Neuronal stem cell (in vitro differentiated cells): ENCODE measurements at regions not wholly inside any gene's neighbourhood (a gene's known extent, or its start where the extent isn't known, plus 50 kb on each side); places are given as distances from the start of the nearest gene placed in this dataset.

ENCODE experiments used
- DNase-seq: peaks from one replicate; pipeline ENCODE4 v3.0.0-alpha.2; 2013; ENCODE audit warnings: low spot score
- H2AFZ ChIP-seq: one replicate; pipeline ENCODE4 v1.6.1; 2013; ENCODE audit warnings: mild to moderate bottlenecking, low read length, inconsistent platforms
- H2AK5ac ChIP-seq: 2 replicates; pipeline ENCODE4 v1.6.1; 2013; ENCODE audit warnings: low read depth, mild to moderate bottlenecking, inconsistent platforms, low read length, moderate library complexity, mixed read lengths
- H2BK120ac ChIP-seq: 2 replicates; pipeline ENCODE4 v1.6.1; 2013; ENCODE audit warnings: low read depth, mild to moderate bottlenecking, inconsistent platforms, low read length, moderate library complexity, mixed read lengths
- H2BK12ac ChIP-seq: one replicate; pipeline ENCODE4 v1.6.1; 2013; ENCODE audit warnings: low read length, inconsistent platforms
- H2BK15ac ChIP-seq: 2 replicates; pipeline ENCODE4 v1.6.1; 2013; ENCODE audit warnings: mild to moderate bottlenecking, low read length, inconsistent platforms, mixed read lengths
- H2BK5ac ChIP-seq: one replicate; pipeline ENCODE4 v1.6.1; 2013; ENCODE audit warnings: inconsistent platforms, mild to moderate bottlenecking, low read length, moderate library complexity
- H3K14ac ChIP-seq: one replicate; pipeline ENCODE4 v1.6.1; 2013; ENCODE audit warnings: low read length, inconsistent platforms
- H3K18ac ChIP-seq: 2 replicates; pipeline ENCODE4 v1.6.1; 2013; ENCODE audit warnings: low read length, inconsistent platforms
- H3K23ac ChIP-seq: 2 replicates; pipeline ENCODE4 v1.6.1; 2013; ENCODE audit warnings: low read depth, mild to moderate bottlenecking, mixed read lengths, low read length, inconsistent platforms; ENCODE audit not compliant: poor library complexity
- H3K27ac ChIP-seq: replicated peaks from 3 replicates; pipeline ENCODE4 v1.5.1; 2013; ENCODE audit warnings: low read length, inconsistent platforms
- H3K27me3 ChIP-seq, 3 experiments: 2 replicates each; pipeline ENCODE4 v1.6.1; 2013; ENCODE audit warnings: low read length in 3 of 3, mild to moderate bottlenecking in 2 of 3, inconsistent platforms in 1 of 3, low read depth in 1 of 3, mixed read lengths in 1 of 3, moderate library complexity in 1 of 3; ENCODE audit not compliant: control insufficient read depth in 3 of 3, insufficient read depth in 3 of 3
- H3K36me3 ChIP-seq, 2 donors: replicated peaks in 1 of 2; 2 replicates each; pipeline ENCODE4 v1.6.1; 2013; ENCODE audit warnings: low read length in 2 of 2; ENCODE audit not compliant: control insufficient read depth in 2 of 2, insufficient read depth in 2 of 2
- H3K4ac ChIP-seq: 2 replicates; pipeline ENCODE4 v1.6.1; 2013; ENCODE audit warnings: inconsistent platforms, mild to moderate bottlenecking, low read length, moderate library complexity
- H3K4me1 ChIP-seq, 2 donors: 1 replicate in 1 of 2; 2 replicates in 1 of 2; pipeline ENCODE4 v1.6.1; 2013; ENCODE audit warnings: low read length in 2 of 2, low read depth in 1 of 2; ENCODE audit not compliant: control insufficient read depth in 2 of 2, insufficient read depth in 1 of 2
- H3K4me2 ChIP-seq: one replicate; pipeline ENCODE4 v1.6.1; 2013; ENCODE audit warnings: mild to moderate bottlenecking, low read length, inconsistent platforms; ENCODE audit not compliant: insufficient read depth, poor library complexity, severe bottlenecking
- H3K4me3 ChIP-seq, 2 donors: 2 replicates each; pipeline ENCODE4 v1.5.1; 2013; ENCODE audit warnings: low read length in 2 of 2, mild to moderate bottlenecking in 2 of 2, inconsistent platforms in 1 of 2, moderate library complexity in 1 of 2
- H3K79me1 ChIP-seq: one replicate; pipeline ENCODE4 v1.6.1; 2013; ENCODE audit warnings: low read depth, mild to moderate bottlenecking, inconsistent platforms, low read length, moderate library complexity
- H3K9ac ChIP-seq: one replicate; pipeline ENCODE4 v1.6.1; 2013; ENCODE audit warnings: mild to moderate bottlenecking, low read depth, low read length, inconsistent platforms; ENCODE audit not compliant: poor library complexity
- H3K9me3 ChIP-seq, 2 donors: replicated peaks in 1 of 2; 2 replicates each; pipeline versions ENCODE3 to v1.6.1; 2013; ENCODE audit warnings: low read length in 2 of 2, mild to moderate bottlenecking in 2 of 2, inconsistent platforms in 1 of 2, low read depth in 1 of 2, mixed read lengths in 1 of 2, moderate library complexity in 1 of 2; ENCODE audit not compliant: control insufficient read depth in 2 of 2, insufficient read depth in 1 of 2
- H4K8ac ChIP-seq: one replicate; pipeline ENCODE4 v1.6.1; 2013; ENCODE audit warnings: low read depth, mild to moderate bottlenecking, inconsistent platforms, low read length, moderate library complexity
- H4K91ac ChIP-seq: one replicate; pipeline ENCODE4 v1.6.1; 2013; ENCODE audit warnings: low read length, low read depth, mild to moderate bottlenecking, inconsistent platforms; ENCODE audit not compliant: poor library complexity
- WGBS, 2 donors: extraction: QIAGEN DNeasy Blood & Tissue Kit; methylation state at CpG; one replicate each; pipeline ENCODE4 v1.1.7; 2013; ENCODE audit warnings: missing lambda C conversion rate in 2 of 2, mixed read lengths in 1 of 2; ENCODE audit not compliant: insufficient read length in 2 of 2, insufficient replicate concordance in 1 of 2; ENCODE audit errors: extremely low coverage in 2 of 2; 5-methylcytosine and 5-hydroxymethylcytosine counted together

- Histone ChIP-seq H3K23ac (no peak overlapping the region), H3K4me1 (no peaks in the 10 kb centered on the region), H2BK15ac (no peak overlapping the region), H3K79me1 (peaks cover 2% of the 10 kb centered on the region), H3K14ac (no peak overlapping the region), H2AFZ (no peak overlapping the region), H4K8ac (no peak overlapping the region), H2BK120ac (no peak overlapping the region), H2BK12ac (no peak overlapping the region), H3K27ac (no peak overlapping the region), H3K4me3 (no peak overlapping the region), H3K4ac (no peak overlapping the region), H3K36me3 (no peaks in the 10 kb centered on the region), H3K27me3 (no peaks in the 10 kb centered on the region), H3K18ac (no peak overlapping the region), H3K9me3 (peaks cover 0 to 2% of the 10 kb centered on the region in 2 donors), H4K91ac (no peak overlapping the region), H2AK5ac (no peak overlapping the region), H3K9ac (no peak overlapping the region), H3K4me2 (no peak overlapping the region), H2BK5ac (no peak overlapping the region)
- no peak for DNase-seq
- WGBS, 2 donors: no CpG with 5 or more reads among the region's 1 CpG
Measured at GRCh38 chr4:176400816-176401461, 81.2 kb downstream of the SPCS3 start.

GRCh38 chr4:176404621-176405020 lies 84.9 kb downstream of the SPCS3 start:
- no CpG with 5 or more reads among the region's 4 CpGs for WGBS, 2 donors

GRCh38 chr4:176406297-176406696 lies 86.5 kb downstream of the SPCS3 start:
- no peak overlapping the region for H3K14ac ChIP-seq
- H2BK5ac ChIP-seq: no peak overlapping the region
- no peak overlapping the region for H4K8ac ChIP-seq
- no peak overlapping the region for H3K23ac ChIP-seq
- H3K36me3 ChIP-seq: no peaks in the 10 kb centered on the region
- H3K4me3 ChIP-seq: no peak overlapping the region
- no peaks in the 10 kb centered on the region for H3K4me1 ChIP-seq
- H2BK15ac ChIP-seq: no peak overlapping the region
- no peak overlapping the region for H3K27ac ChIP-seq
- no peak for DNase-seq
- H3K18ac ChIP-seq: no peak overlapping the region
- no peak overlapping the region for H3K4me2 ChIP-seq
- H3K27me3 ChIP-seq: no peaks in the 10 kb centered on the region
- H3K4ac ChIP-seq: no peak overlapping the region
- H2AFZ ChIP-seq: no peak overlapping the region
- no CpG with 5 or more reads among the region's 4 CpGs for WGBS, 2 donors
- no peak overlapping the region for H2AK5ac ChIP-seq
- no peak overlapping the region for H2BK12ac ChIP-seq
- H3K9ac ChIP-seq: no peak overlapping the region
- H4K91ac ChIP-seq: no peak overlapping the region
- peaks cover 2% of the 10 kb centered on the region for H3K79me1 ChIP-seq
- H3K9me3 ChIP-seq: peaks cover 2 to 6% of the 10 kb centered on the region in 2 donors
- H2BK120ac ChIP-seq: no peak overlapping the region

More at GRCh38 chr4:176404621-176405020, 84.9 kb downstream of the SPCS3 start:
- Histone ChIP-seq H3K23ac (no peak overlapping the region), H3K4me2 (no peak overlapping the region), H3K4me3 (no peak overlapping the region), H4K8ac (no peak overlapping the region), H3K9me3 (no peaks in the 10 kb centered on the region), H2AK5ac (no peak overlapping the region), H2BK5ac (no peak overlapping the region), H3K9ac (no peak overlapping the region), H3K27ac (no peak overlapping the region), H2AFZ (no peak overlapping the region), H3K27me3 (no peaks in the 10 kb centered on the region), H3K18ac (no peak overlapping the region), H2BK15ac (no peak overlapping the region), H3K4me1 (no peaks in the 10 kb centered on the region), H3K14ac (no peak overlapping the region), H2BK12ac (no peak overlapping the region), H2BK120ac (no peak overlapping the region), H3K79me1 (peaks cover 2% of the 10 kb centered on the region), H4K91ac (no peak overlapping the region), H3K36me3 (no peaks in the 10 kb centered on the region), H3K4ac (no peak overlapping the region)
- DNase-seq: no peak

GRCh38 chr4:176406736-176407135 lies 87.0 kb downstream of the SPCS3 start:
- Histone ChIP-seq H2BK120ac (no peak overlapping the region), H3K9me3 (peaks cover 2 to 6% of the 10 kb centered on the region in 2 donors), H3K4me3 (no peak overlapping the region), H3K4ac (no peak overlapping the region), H3K23ac (no peak overlapping the region), H2BK12ac (no peak overlapping the region), H3K4me1 (no peaks in the 10 kb centered on the region), H2BK15ac (no peak overlapping the region), H4K91ac (no peak overlapping the region), H3K36me3 (no peaks in the 10 kb centered on the region), H3K18ac (no peak overlapping the region), H4K8ac (no peak overlapping the region), H3K27ac (no peak overlapping the region), H3K4me2 (no peak overlapping the region), H2AFZ (no peak overlapping the region), H3K14ac (no peak overlapping the region), H2BK5ac (no peak overlapping the region), H3K79me1 (peaks cover 2% of the 10 kb centered on the region), H2AK5ac (no peak overlapping the region), H3K27me3 (no peaks in the 10 kb centered on the region), H3K9ac (no peak overlapping the region)
- DNase-seq: no peak
- no CpG with 5 or more reads among the region's 2 CpGs for WGBS, 2 donors
